PFSK-1 (cell line): ENCODE measurements at regions not wholly inside any gene's neighbourhood (a gene's known extent, or its start where the extent isn't known, plus 50 kb on each side); places are given as distances from the start of the nearest gene placed in this dataset.

Experiments used
- FOXP2 ChIP-seq: optimal IDR thresholded peaks from 2 replicates; pipeline ENCODE3; 2011; ENCODE audit warnings: borderline replicate concordance, control low read depth, inconsistent platforms; ENCODE audit not compliant: insufficient read depth; ENCODE audit errors: extremely low read length, extremely low read depth
- POLR2AphosphoS5 ChIP-seq: IDR thresholded peaks from 2 replicates; pipeline ENCODE4 v1.6.1; 2012; ENCODE audit warnings: low read depth, mild to moderate bottlenecking, control low read depth, low read length, moderate library complexity
- REST ChIP-seq, 2 experiments: IDR thresholded peaks; 2 replicates each; pipeline versions ENCODE4 v1.6.1 to v1.8.0; 2011 to 2012; ENCODE audit warnings: low read depth in 2 of 2, low read length in 2 of 2, control low read depth in 1 of 2, inconsistent platforms in 1 of 2, mild to moderate bottlenecking in 1 of 2, moderate library complexity in 1 of 2; ENCODE audit not compliant: insufficient read depth in 1 of 2
- SIN3A ChIP-seq: IDR thresholded peaks from 2 replicates; pipeline ENCODE4 v1.6.1; 2012; ENCODE audit warnings: mild to moderate bottlenecking, low read length, moderate library complexity, borderline replicate concordance; ENCODE audit not compliant: insufficient read depth
- TAF1 ChIP-seq: IDR thresholded peaks from 2 replicates; pipeline ENCODE4 v1.6.1; 2012; ENCODE audit warnings: low read length, control low read depth, borderline replicate concordance; ENCODE audit not compliant: insufficient read depth

- TF ChIP-seq FOXP2 (no peak), POLR2AphosphoS5 (no peak), REST (IDR thresholded peaks at IDR 0.05; ENCODE audit: insufficient read depth in 1 of 2, low read depth in 2 of 2, low read length in 2 of 2) (no peak), TAF1 (no peak), SIN3A (no peak)
These were observed 766.2 kb upstream of the LRRC4C start for GRCh38 chr11:42225664-42226063.
